Activated naive CD4-positive, alpha-beta T cell treated with anti-CD3 and anti-CD28 coated beads for 36 hours (primary cell): ENCODE measurements at regions not wholly inside any gene's neighbourhood (a gene's known extent, or its start where the extent isn't known, plus 50 kb on each side); places are given as distances from the start of the nearest gene placed in this dataset.

Experiments used
- CTCF ChIA-PET: fragments of 350-600 bp; sonication (Branson Sonifier 250); formaldehyde crosslinking; loops from one replicate; lab custom pipeline; 2021; ENCODE audit warnings: antibody characterized with exemption; lab: Charles Lee
- DNase-seq: peaks from one replicate; pipeline ENCODE4 v3.0.0-alpha.2; 2020
- H3K27ac Mint-ChIP-seq: one replicate; pipeline ENCODE4 v1.8.0; 2021; ENCODE audit warnings: mild to moderate bottlenecking, mixed read lengths
- H3K27me3 Mint-ChIP-seq: one replicate; pipeline ENCODE4 v1.8.0; 2021; ENCODE audit warnings: low read depth, mixed read lengths
- H3K36me3 Mint-ChIP-seq: one replicate; pipeline ENCODE4 v1.8.0; 2021; ENCODE audit warnings: low read depth, mixed read lengths
- H3K4me1 Mint-ChIP-seq: one replicate; pipeline ENCODE4 v1.8.0; 2021; ENCODE audit warnings: low read depth, mixed read lengths
- H3K4me3 Mint-ChIP-seq: one replicate; pipeline ENCODE4 v1.8.0; 2021; ENCODE audit warnings: mild to moderate bottlenecking, moderate library complexity, mixed read lengths
- H3K9me3 Mint-ChIP-seq: one replicate; pipeline ENCODE4 v1.8.0; 2021; ENCODE audit warnings: mixed read lengths
- intact Hi-C: fragments of 100-400 bp; cut with micrococcal nuclease; formaldehyde crosslinking; loops from one replicate; pipeline ENCODE4 v1.15.1; 2023

GRCh38 chr3:182180654-182181385 is 469.1 kb downstream of the SOX2 start:
- H3K27me3 Mint-ChIP-seq = no peaks in the 10 kb centered on the region
- no peak overlapping the region for H3K27ac Mint-ChIP-seq
- DNase-seq = no peak
- H3K4me3 Mint-ChIP-seq = no peak overlapping the region
- H3K9me3 Mint-ChIP-seq = no peaks in the 10 kb centered on the region
- no peaks in the 10 kb centered on the region for H3K36me3 Mint-ChIP-seq
- intact Hi-C loops = no loop called here
- CTCF ChIA-PET = no interaction called here
- H3K4me1 Mint-ChIP-seq = no peaks in the 10 kb centered on the region

- intact Hi-C loops = no loop called here
- Mint-ChIP-seq H3K4me1 (no peaks in the 10 kb centered on the region), H3K36me3 (no peaks in the 10 kb centered on the region), H3K9me3 (no peaks in the 10 kb centered on the region), H3K27me3 (no peaks in the 10 kb centered on the region), H3K4me3 (no peak overlapping the region), H3K27ac (no peak overlapping the region)
- CTCF ChIA-PET = no interaction called here
- DNase-seq = no peak
These were observed 470.8 kb downstream of the SOX2 start for GRCh38 chr3:182182531-182182968.

DNA sequence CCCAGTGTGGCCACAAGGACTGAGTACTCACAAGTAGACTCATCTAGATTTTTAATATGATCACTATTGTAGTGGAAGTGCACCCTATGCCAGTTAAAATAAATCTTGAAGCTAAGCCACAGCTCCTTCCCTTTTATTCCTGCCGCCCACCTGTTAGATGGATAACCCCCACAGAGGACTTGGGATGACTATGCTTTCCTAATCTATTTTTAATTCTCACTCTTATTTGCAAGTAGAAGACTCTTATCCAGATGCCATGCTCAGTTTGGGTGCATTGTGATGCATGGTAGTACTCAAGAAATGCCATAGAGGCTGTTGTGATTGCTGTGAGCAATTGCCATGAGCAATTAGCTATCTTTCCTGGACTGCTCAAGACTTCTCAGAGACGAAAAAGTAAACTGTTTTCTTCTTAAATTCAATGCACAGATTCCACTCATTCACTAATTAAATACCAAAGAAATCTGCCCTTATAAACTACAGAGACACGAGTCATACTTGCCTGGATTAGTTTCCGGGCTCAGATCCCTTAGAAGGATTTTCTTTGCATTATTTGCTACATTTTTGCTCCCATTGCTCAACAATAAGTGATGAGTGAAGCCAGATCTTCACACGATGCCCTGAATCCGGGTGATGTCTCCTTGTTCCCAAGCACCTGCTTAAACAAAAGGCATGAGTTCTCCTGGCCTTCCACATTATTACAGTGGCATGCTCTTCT is 472.1 kb downstream of the SOX2 start:
- H3K9me3 Mint-ChIP-seq = no peaks in the 10 kb centered on the region
- DNase-seq = no peak
- no peaks in the 10 kb centered on the region for H3K4me1 Mint-ChIP-seq
- H3K27me3 Mint-ChIP-seq = no peaks in the 10 kb centered on the region
- intact Hi-C loops = no loop called here
- CTCF ChIA-PET = no interaction called here
- no peak overlapping the region for H3K27ac Mint-ChIP-seq
- H3K36me3 Mint-ChIP-seq = no peaks in the 10 kb centered on the region
- no peak overlapping the region for H3K4me3 Mint-ChIP-seq

GRCh38 chr3:182185313-182185712 is 473.6 kb downstream of the SOX2 start:
- Mint-ChIP-seq H3K9me3 (no peaks in the 10 kb centered on the region), H3K27ac (no peak overlapping the region), H3K4me1 (no peaks in the 10 kb centered on the region), H3K4me3 (no peak overlapping the region), H3K36me3 (no peaks in the 10 kb centered on the region), H3K27me3 (no peaks in the 10 kb centered on the region)
- DNase-seq = no peak
- CTCF ChIA-PET = no interaction called here
- intact Hi-C loops = no loop called here

GRCh38 chr3:182190056-182190455 is 478.3 kb downstream of the SOX2 start:
- DNase-seq = no peak
- intact Hi-C loops = no loop called here
- no peaks in the 10 kb centered on the region for H3K9me3 Mint-ChIP-seq
- H3K4me1 Mint-ChIP-seq = no peaks in the 10 kb centered on the region
- H3K4me3 Mint-ChIP-seq = no peak overlapping the region
- H3K27me3 Mint-ChIP-seq = no peaks in the 10 kb centered on the region
- no peak overlapping the region for H3K27ac Mint-ChIP-seq
- no peaks in the 10 kb centered on the region for H3K36me3 Mint-ChIP-seq
- CTCF ChIA-PET = no interaction called here

DNA sequence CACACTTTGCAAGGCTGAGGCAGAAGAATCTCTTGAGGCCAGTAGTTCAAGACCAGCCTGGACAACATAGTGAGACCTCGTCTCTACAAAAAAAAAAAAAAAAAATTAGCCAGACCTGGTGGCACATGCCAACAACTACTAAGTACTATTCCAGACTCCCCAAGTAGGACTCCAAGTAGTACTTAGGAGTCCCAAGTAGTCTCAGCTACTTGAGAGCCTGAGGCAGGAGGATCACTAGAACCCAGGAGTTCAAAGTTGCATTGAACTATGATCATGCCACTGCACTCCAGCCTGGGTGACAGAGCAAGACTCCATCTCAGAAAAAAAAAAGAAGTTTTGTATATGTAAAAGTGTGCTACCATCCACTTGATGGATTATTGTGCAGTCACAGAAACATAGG is 486.6 kb downstream of the SOX2 start:
- intact Hi-C loops = no loop called here
- H3K4me1 Mint-ChIP-seq = no peaks in the 10 kb centered on the region
- H3K4me3 Mint-ChIP-seq = no peak overlapping the region
- DNase-seq = no peak
- CTCF ChIA-PET = no interaction called here
- no peaks in the 10 kb centered on the region for H3K9me3 Mint-ChIP-seq
- no peaks in the 10 kb centered on the region for H3K27me3 Mint-ChIP-seq
- no peaks in the 10 kb centered on the region for H3K36me3 Mint-ChIP-seq
- no peak overlapping the region for H3K27ac Mint-ChIP-seq

GRCh38 chr3:182201456-182202168 is 489.9 kb downstream of the SOX2 start:
- no peak overlapping the region for H3K4me3 Mint-ChIP-seq
- CTCF ChIA-PET = no interaction called here
- DNase-seq = no peak
- H3K4me1 Mint-ChIP-seq = no peaks in the 10 kb centered on the region
- intact Hi-C loops = no loop called here
- H3K9me3 Mint-ChIP-seq = peaks cover 2% of the 10 kb centered on the region
- no peaks in the 10 kb centered on the region for H3K27me3 Mint-ChIP-seq
- H3K27ac Mint-ChIP-seq = no peak overlapping the region
- H3K36me3 Mint-ChIP-seq = no peaks in the 10 kb centered on the region

- DNase-seq = no peak
- intact Hi-C loops = no loop called here
- peaks cover 1% of the 10 kb centered on the region for H3K9me3 Mint-ChIP-seq
- no peaks in the 10 kb centered on the region for H3K4me1 Mint-ChIP-seq
- H3K4me3 Mint-ChIP-seq = no peak overlapping the region
- CTCF ChIA-PET = no interaction called here
- no peaks in the 10 kb centered on the region for H3K36me3 Mint-ChIP-seq
- peaks cover 2% of the 10 kb centered on the region for H3K27me3 Mint-ChIP-seq
- no peak overlapping the region for H3K27ac Mint-ChIP-seq
These were observed 500.9 kb downstream of the SOX2 start for GRCh38 chr3:182212479-182213076.

- intact Hi-C loops = no loop called here
- Mint-ChIP-seq H3K9me3 (peaks cover 1% of the 10 kb centered on the region), H3K36me3 (no peaks in the 10 kb centered on the region), H3K27me3 (peaks cover 2% of the 10 kb centered on the region), H3K27ac (no peak overlapping the region), H3K4me1 (no peaks in the 10 kb centered on the region), H3K4me3 (no peak overlapping the region)
- DNase-seq = no peak
- CTCF ChIA-PET = no interaction called here
These were observed 502.7 kb downstream of the SOX2 start for GRCh38 chr3:182214416-182214815.

DNA sequence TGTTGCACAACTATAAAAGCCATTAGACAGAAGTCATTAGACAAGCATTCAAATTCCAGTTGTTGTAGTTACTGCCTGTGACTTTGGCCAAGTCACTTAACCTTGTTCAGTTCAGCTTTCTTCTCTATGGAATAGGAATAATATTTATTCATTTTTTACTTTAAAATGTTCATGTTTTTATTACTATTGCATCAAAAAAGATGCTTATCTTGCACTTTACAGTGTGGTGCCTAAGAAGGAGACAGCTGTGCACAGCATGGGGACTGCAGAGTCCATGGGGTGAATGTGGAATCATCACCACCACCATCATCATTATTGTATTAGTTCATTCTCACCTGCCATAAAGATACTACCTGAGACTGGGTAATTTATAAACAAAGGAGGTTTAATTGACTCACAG is 504.2 kb downstream of the SOX2 start:
- CTCF ChIA-PET = no interaction called here
- no peaks in the 10 kb centered on the region for H3K4me1 Mint-ChIP-seq
- peaks cover 1% of the 10 kb centered on the region for H3K9me3 Mint-ChIP-seq
- no peak for DNase-seq
- intact Hi-C loops = no loop called here
- H3K36me3 Mint-ChIP-seq = no peaks in the 10 kb centered on the region
- peaks cover 2% of the 10 kb centered on the region for H3K27me3 Mint-ChIP-seq
- no peak overlapping the region for H3K4me3 Mint-ChIP-seq
- H3K27ac Mint-ChIP-seq = no peak overlapping the region

GRCh38 chr3:182216311-182216970 is 504.7 kb downstream of the SOX2 start:
- H3K27ac Mint-ChIP-seq = no peak overlapping the region
- peaks cover 1% of the 10 kb centered on the region for H3K9me3 Mint-ChIP-seq
- peaks cover 2% of the 10 kb centered on the region for H3K27me3 Mint-ChIP-seq
- no peak overlapping the region for H3K4me3 Mint-ChIP-seq
- CTCF ChIA-PET = no interaction called here
- no peak for DNase-seq
- intact Hi-C loops = no loop called here
- no peaks in the 10 kb centered on the region for H3K36me3 Mint-ChIP-seq
- no peaks in the 10 kb centered on the region for H3K4me1 Mint-ChIP-seq

DNA sequence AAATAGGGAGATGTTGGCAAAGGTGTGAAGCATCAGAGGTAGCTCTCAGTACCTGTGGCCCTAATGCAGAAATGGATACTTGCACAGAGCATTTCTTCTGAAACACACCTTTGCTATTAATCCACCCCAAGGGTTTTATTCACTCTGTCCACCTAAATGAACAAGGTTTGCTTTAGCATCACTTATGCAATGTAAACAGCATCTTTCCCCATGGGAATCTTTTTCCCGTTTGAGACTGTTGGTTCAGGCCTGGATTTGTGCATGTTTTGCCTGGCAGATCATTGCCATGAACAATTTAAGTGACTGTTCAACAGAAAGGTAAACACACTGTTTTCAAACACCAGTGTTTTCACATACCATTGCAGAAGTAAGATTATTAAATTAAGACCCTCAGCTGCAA is 508.3 kb downstream of the SOX2 start:
- no peak for DNase-seq
- H3K27ac Mint-ChIP-seq = no peak overlapping the region
- intact Hi-C loops = no loop called here
- peaks cover 1% of the 10 kb centered on the region for H3K9me3 Mint-ChIP-seq
- H3K27me3 Mint-ChIP-seq = peaks cover 2% of the 10 kb centered on the region
- CTCF ChIA-PET = no interaction called here
- no peaks in the 10 kb centered on the region for H3K36me3 Mint-ChIP-seq
- H3K4me3 Mint-ChIP-seq = no peak overlapping the region
- H3K4me1 Mint-ChIP-seq = no peaks in the 10 kb centered on the region
